Activated naive CD4-positive, alpha-beta T cell treated with anti-CD3 and anti-CD28 coated beads, Interleukin-2, amount 10 ng/mL, durations not matched to agents 7 days and 5 days (primary cell): ENCODE measurements at regions not wholly inside any gene's neighbourhood (a gene's known extent, or its start where the extent isn't known, plus 50 kb on each side); places are given as distances from the start of the nearest gene placed in this dataset.

Source experiments
- CTCF ChIA-PET: fragments of 350-600 bp; sonication (Branson Sonifier 250); formaldehyde crosslinking; loops from one replicate; lab custom pipeline; 2021; ENCODE audit warnings: antibody characterized with exemption; lab: Charles Lee
- DNase-seq: peaks from one replicate; pipeline ENCODE4 v3.0.0-alpha.2; 2020
- H3K27ac Mint-ChIP-seq: one replicate; pipeline ENCODE4 v1.8.0; 2021; ENCODE audit warnings: mild to moderate bottlenecking, moderate library complexity, mixed read lengths
- H3K27me3 Mint-ChIP-seq: one replicate; pipeline ENCODE4 v1.8.0; 2021; ENCODE audit warnings: mild to moderate bottlenecking, mixed read lengths
- H3K36me3 Mint-ChIP-seq: one replicate; pipeline ENCODE4 v1.8.0; 2021; ENCODE audit warnings: mixed read lengths
- H3K4me1 Mint-ChIP-seq: one replicate; pipeline ENCODE4 v1.8.0; 2021; ENCODE audit warnings: mixed read lengths
- H3K4me3 Mint-ChIP-seq: one replicate; pipeline ENCODE4 v1.8.0; 2021; ENCODE audit warnings: mild to moderate bottlenecking, moderate library complexity, mixed read lengths
- H3K9me3 Mint-ChIP-seq: one replicate; pipeline ENCODE4 v1.8.0; 2021; ENCODE audit warnings: mixed read lengths

- no peak for DNase-seq
- CTCF ChIA-PET: no interaction called here
- H3K4me3 Mint-ChIP-seq: no peak overlapping the region
- H3K36me3 Mint-ChIP-seq: no peaks in the 10 kb centered on the region
- H3K27me3 Mint-ChIP-seq: no peaks in the 10 kb centered on the region
- no peaks in the 10 kb centered on the region for H3K4me1 Mint-ChIP-seq
- no peaks in the 10 kb centered on the region for H3K9me3 Mint-ChIP-seq
- no peak overlapping the region for H3K27ac Mint-ChIP-seq
Measured at GRCh38 chr7:19248681-19249080, 103.5 kb upstream of the FERD3L start.

GRCh38 chr7:19248115-19248514 lies 102.9 kb upstream of the FERD3L start:
- H3K27ac Mint-ChIP-seq: no peak overlapping the region
- no peak for DNase-seq
- CTCF ChIA-PET: no interaction called here

GRCh38 chr7:19247017-19247416 lies 101.8 kb upstream of the FERD3L start:
- no peak overlapping the region for H3K27ac Mint-ChIP-seq
- H3K27me3 Mint-ChIP-seq: no peaks in the 10 kb centered on the region
- no peak for DNase-seq
- no peaks in the 10 kb centered on the region for H3K36me3 Mint-ChIP-seq
- H3K9me3 Mint-ChIP-seq: peaks cover 3% of the 10 kb centered on the region
- CTCF ChIA-PET: no interaction called here
- H3K4me3 Mint-ChIP-seq: no peak overlapping the region
- no peaks in the 10 kb centered on the region for H3K4me1 Mint-ChIP-seq

More at GRCh38 chr7:19248115-19248514, 102.9 kb upstream of the FERD3L start:
- Mint-ChIP-seq H3K27me3 (no peaks in the 10 kb centered on the region), H3K4me3 (no peak overlapping the region), H3K9me3 (no peaks in the 10 kb centered on the region), H3K4me1 (no peaks in the 10 kb centered on the region), H3K36me3 (no peaks in the 10 kb centered on the region)

GRCh38 chr7:19242246-19242645 lies 97.0 kb upstream of the FERD3L start:
- Mint-ChIP-seq H3K27ac (no peak overlapping the region), H3K36me3 (no peaks in the 10 kb centered on the region), H3K9me3 (peaks cover 18% of the 10 kb centered on the region), H3K27me3 (no peaks in the 10 kb centered on the region), H3K4me1 (no peaks in the 10 kb centered on the region), H3K4me3 (no peak overlapping the region)
- DNase-seq: no peak
- CTCF ChIA-PET: no interaction called here

- Mint-ChIP-seq H3K4me1 (no peaks in the 10 kb centered on the region), H3K9me3 (peaks cover 18% of the 10 kb centered on the region), H3K4me3 (no peak overlapping the region), H3K36me3 (no peaks in the 10 kb centered on the region), H3K27me3 (no peaks in the 10 kb centered on the region), H3K27ac (no peak overlapping the region)
- no peak for DNase-seq
- CTCF ChIA-PET: no interaction called here
Measured at GRCh38 chr7:19239951-19240350, 94.7 kb upstream of the FERD3L start.

GRCh38 chr7:19235680-19236079 lies 90.5 kb upstream of the FERD3L start:
- CTCF ChIA-PET: no interaction called here
- no peaks in the 10 kb centered on the region for H3K4me1 Mint-ChIP-seq

GRCh38 chr7:19224951-19225350 lies 79.7 kb upstream of the FERD3L start:
- no peak for DNase-seq
- peaks cover 21% of the 10 kb centered on the region for H3K9me3 Mint-ChIP-seq
- H3K27me3 Mint-ChIP-seq: no peaks in the 10 kb centered on the region
- CTCF ChIA-PET: no interaction called here
- H3K27ac Mint-ChIP-seq: no peak overlapping the region
- no peaks in the 10 kb centered on the region for H3K36me3 Mint-ChIP-seq
- H3K4me1 Mint-ChIP-seq: no peaks in the 10 kb centered on the region
- no peak overlapping the region for H3K4me3 Mint-ChIP-seq

More at GRCh38 chr7:19235680-19236079, 90.5 kb upstream of the FERD3L start:
- Mint-ChIP-seq H3K36me3 (no peaks in the 10 kb centered on the region), H3K27ac (no peak overlapping the region), H3K4me3 (no peak overlapping the region), H3K9me3 (peaks cover 13% of the 10 kb centered on the region), H3K27me3 (no peaks in the 10 kb centered on the region)
- DNase-seq: no peak

GRCh38 chr7:19215412-19215811 lies 70.2 kb upstream of the FERD3L start:
- Mint-ChIP-seq H3K9me3 (peaks cover 1% of the 10 kb centered on the region), H3K27me3 (no peaks in the 10 kb centered on the region), H3K4me3 (no peak overlapping the region), H3K36me3 (no peaks in the 10 kb centered on the region), H3K4me1 (no peaks in the 10 kb centered on the region), H3K27ac (no peak overlapping the region)
- DNase-seq: no peak
- CTCF ChIA-PET: no interaction called here

- H3K27me3 Mint-ChIP-seq: no peaks in the 10 kb centered on the region
- H3K36me3 Mint-ChIP-seq: no peaks in the 10 kb centered on the region
- peaks cover 1% of the 10 kb centered on the region for H3K9me3 Mint-ChIP-seq
- no peak overlapping the region for H3K27ac Mint-ChIP-seq
- DNase-seq: no peak
- H3K4me3 Mint-ChIP-seq: no peak overlapping the region
- no peaks in the 10 kb centered on the region for H3K4me1 Mint-ChIP-seq
- CTCF ChIA-PET: no interaction called here
Measured at GRCh38 chr7:19213746-19214145, 68.5 kb upstream of the FERD3L start.

- Mint-ChIP-seq H3K9me3 (peaks cover 7% of the 10 kb centered on the region), H3K27me3 (no peaks in the 10 kb centered on the region), H3K4me3 (no peak overlapping the region), H3K36me3 (no peaks in the 10 kb centered on the region), H3K27ac (no peak overlapping the region), H3K4me1 (no peaks in the 10 kb centered on the region)
- no peak for DNase-seq
- CTCF ChIA-PET: no interaction called here
Measured at GRCh38 chr7:19210893-19211413, 65.7 kb upstream of the FERD3L start.

GRCh38 chr7:19209166-19209696 lies 64.0 kb upstream of the FERD3L start:
- no peak for DNase-seq
- no peaks in the 10 kb centered on the region for H3K36me3 Mint-ChIP-seq
- no peak overlapping the region for H3K27ac Mint-ChIP-seq
- no peaks in the 10 kb centered on the region for H3K27me3 Mint-ChIP-seq
- CTCF ChIA-PET: no interaction called here
- peaks cover 5% of the 10 kb centered on the region for H3K9me3 Mint-ChIP-seq
- H3K4me1 Mint-ChIP-seq: no peaks in the 10 kb centered on the region
- no peak overlapping the region for H3K4me3 Mint-ChIP-seq

GRCh38 chr7:19206721-19207120 lies 61.5 kb upstream of the FERD3L start:
- Mint-ChIP-seq H3K36me3 (no peaks in the 10 kb centered on the region), H3K4me1 (no peaks in the 10 kb centered on the region), H3K27ac (no peak overlapping the region), H3K9me3 (peaks cover 5% of the 10 kb centered on the region), H3K4me3 (no peak overlapping the region), H3K27me3 (no peaks in the 10 kb centered on the region)
- no peak for DNase-seq
- CTCF ChIA-PET: no interaction called here

- Mint-ChIP-seq H3K27me3 (no peaks in the 10 kb centered on the region), H3K9me3 (peaks cover 11% of the 10 kb centered on the region), H3K27ac (no peak overlapping the region), H3K36me3 (no peaks in the 10 kb centered on the region), H3K4me3 (no peak overlapping the region), H3K4me1 (no peaks in the 10 kb centered on the region)
- CTCF ChIA-PET: no interaction called here
- no peak for DNase-seq
Measured at GRCh38 chr7:19203686-19204085, 58.5 kb upstream of the FERD3L start.

GRCh38 chr7:19202599-19202998 lies 57.4 kb upstream of the FERD3L start:
- CTCF ChIA-PET: no interaction called here
- Mint-ChIP-seq H3K9me3 (peaks cover 10% of the 10 kb centered on the region), H3K36me3 (no peaks in the 10 kb centered on the region), H3K27me3 (no peaks in the 10 kb centered on the region), H3K4me1 (no peaks in the 10 kb centered on the region), H3K4me3 (no peak overlapping the region), H3K27ac (no peak overlapping the region)
- no peak for DNase-seq
